ENCODE measurements at regions not wholly inside any gene's neighbourhood (a gene's known extent, or its start where the extent isn't known, plus 50 kb on each side); places are given as distances from the start of the nearest gene placed in this dataset.

DNA sequence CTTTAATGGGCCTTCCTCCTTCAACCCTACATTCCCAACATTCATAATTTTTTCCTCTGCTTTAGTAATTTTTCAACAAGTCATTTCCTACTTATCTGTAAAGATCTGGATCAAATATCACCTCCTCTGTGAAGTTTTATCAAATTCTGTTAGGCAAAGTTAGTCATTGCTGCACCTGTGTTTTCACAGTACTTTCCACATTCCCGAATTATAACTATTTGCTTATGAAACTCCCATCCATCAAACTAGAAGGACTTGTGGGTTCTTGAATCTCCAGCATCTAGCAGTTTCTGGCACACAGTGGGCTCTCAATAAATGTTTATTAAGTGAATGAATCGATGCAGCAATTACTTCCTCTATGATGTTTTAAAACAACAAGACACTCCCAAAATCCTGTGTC is 257.6 kb downstream of the HDGFL1 start:
- H3K27ac Mint-ChIP-seq (ENCODE audit: unreplicated experiment), result no peak overlapping the region
- no peaks in the 10 kb centered on the region for H3K27me3 Mint-ChIP-seq (ENCODE audit: unreplicated experiment)
- no peaks in the 10 kb centered on the region for H3K9me3 Mint-ChIP-seq (ENCODE audit: unreplicated experiment)
- no peaks in the 10 kb centered on the region for H3K36me3 Mint-ChIP-seq (ENCODE audit: unreplicated experiment)
- no peak overlapping the region for H3K4me3 Mint-ChIP-seq (ENCODE audit: unreplicated experiment)
- DNase-seq, result no peak
- TF ChIP-seq, protein P1, sequence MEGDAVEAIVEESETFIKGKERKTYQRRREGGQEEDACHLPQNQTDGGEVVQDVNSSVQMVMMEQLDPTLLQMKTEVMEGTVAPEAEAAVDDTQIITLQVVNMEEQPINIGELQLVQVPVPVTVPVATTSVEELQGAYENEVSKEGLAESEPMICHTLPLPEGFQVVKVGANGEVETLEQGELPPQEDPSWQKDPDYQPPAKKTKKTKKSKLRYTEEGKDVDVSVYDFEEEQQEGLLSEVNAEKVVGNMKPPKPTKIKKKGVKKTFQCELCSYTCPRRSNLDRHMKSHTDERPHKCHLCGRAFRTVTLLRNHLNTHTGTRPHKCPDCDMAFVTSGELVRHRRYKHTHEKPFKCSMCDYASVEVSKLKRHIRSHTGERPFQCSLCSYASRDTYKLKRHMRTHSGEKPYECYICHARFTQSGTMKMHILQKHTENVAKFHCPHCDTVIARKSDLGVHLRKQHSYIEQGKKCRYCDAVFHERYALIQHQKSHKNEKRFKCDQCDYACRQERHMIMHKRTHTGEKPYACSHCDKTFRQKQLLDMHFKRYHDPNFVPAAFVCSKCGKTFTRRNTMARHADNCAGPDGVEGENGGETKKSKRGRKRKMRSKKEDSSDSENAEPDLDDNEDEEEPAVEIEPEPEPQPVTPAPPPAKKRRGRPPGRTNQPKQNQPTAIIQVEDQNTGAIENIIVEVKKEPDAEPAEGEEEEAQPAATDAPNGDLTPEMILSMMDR (IDR thresholded peaks at IDR 0.05; ENCODE audit: partially characterized antibody, unreplicated experiment), result no peak
- H3K4me1 Mint-ChIP-seq (ENCODE audit: low read depth, unreplicated experiment), result peaks cover 5% of the 10 kb centered on the region

DNA sequence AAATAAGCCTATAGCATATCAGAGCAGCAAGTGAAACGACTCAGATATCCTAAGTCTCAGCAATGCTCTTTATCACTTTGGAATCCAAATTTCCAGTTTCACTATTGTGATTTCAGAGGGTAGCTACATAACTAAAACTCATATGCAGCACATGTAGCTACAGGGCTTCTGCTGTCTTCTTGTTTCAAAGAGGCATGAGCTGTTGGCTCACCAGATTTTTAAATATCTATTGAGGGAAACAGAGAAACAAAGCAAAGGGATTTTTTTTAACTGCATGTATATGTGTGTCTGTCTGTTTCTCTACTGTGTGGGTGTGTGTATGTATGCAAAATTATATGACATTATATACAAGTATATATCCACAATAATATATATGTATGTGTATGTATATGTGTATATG is 258.4 kb downstream of the HDGFL1 start:
- no peak for DNase-seq
- no peak overlapping the region for H3K27ac Mint-ChIP-seq (ENCODE audit: unreplicated experiment)
- H3K36me3 Mint-ChIP-seq (ENCODE audit: unreplicated experiment), result no peaks in the 10 kb centered on the region
- H3K27me3 Mint-ChIP-seq (ENCODE audit: unreplicated experiment), result no peaks in the 10 kb centered on the region
- peaks cover under 1% of the 10 kb centered on the region for H3K9me3 Mint-ChIP-seq (ENCODE audit: unreplicated experiment)
- H3K4me3 Mint-ChIP-seq (ENCODE audit: unreplicated experiment), result no peak overlapping the region
- peaks cover 5% of the 10 kb centered on the region for H3K4me1 Mint-ChIP-seq (ENCODE audit: low read depth, unreplicated experiment)
- TF ChIP-seq, protein P1 (IDR thresholded peaks at IDR 0.05; ENCODE audit: partially characterized antibody, unreplicated experiment), result no peak

DNA sequence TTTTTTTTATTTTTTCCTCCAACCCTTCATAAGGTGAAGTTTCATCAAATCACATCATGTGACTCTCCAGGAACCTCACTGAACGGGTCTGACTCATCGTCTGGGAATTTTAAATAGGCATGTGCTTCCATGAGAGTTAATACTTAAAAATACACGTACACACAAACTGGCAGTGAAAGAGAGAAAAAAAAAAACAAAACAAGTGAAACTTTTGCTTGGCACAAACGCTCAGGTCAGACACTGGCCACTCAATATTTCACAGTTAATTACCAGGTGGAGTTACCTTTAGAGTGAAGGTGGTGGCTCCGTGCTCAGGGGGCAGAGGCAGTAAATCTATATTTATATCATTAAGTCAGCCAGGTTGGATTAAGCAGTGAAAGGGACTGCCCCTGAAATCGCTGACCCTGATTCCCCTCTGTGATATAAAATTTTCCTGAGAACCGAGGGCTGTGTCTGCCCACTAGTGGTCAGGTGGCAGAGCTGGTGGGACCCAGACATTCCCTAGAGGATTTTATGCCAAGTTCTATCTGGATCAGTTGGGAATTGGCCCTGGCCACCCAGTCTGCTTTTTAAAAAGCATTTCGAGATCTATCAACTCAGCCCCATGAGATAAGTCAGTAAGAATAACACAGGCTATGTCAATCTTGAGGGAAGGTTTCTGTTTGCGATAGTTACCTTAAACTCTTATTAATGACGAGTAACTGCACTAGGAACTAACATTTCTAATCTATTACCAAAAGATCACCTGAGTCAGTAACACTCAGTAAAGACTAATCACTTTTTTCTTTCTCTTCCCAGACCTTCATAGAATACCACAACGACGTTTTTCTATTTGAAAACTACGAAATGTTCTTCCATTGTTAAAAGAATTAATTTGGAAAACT is 259.1 kb downstream of the HDGFL1 start:
- H3K4me3 Mint-ChIP-seq (ENCODE audit: unreplicated experiment), result no peak overlapping the region
- TF ChIP-seq, protein P1 (IDR thresholded peaks at IDR 0.05; ENCODE audit: partially characterized antibody, unreplicated experiment), result peak; percentile 61
- H3K9me3 Mint-ChIP-seq (ENCODE audit: unreplicated experiment), result peaks cover 2% of the 10 kb centered on the region
- no peaks in the 10 kb centered on the region for H3K27me3 Mint-ChIP-seq (ENCODE audit: unreplicated experiment)
- no peak overlapping the region for H3K27ac Mint-ChIP-seq (ENCODE audit: unreplicated experiment)
- no peak for DNase-seq
- H3K4me1 Mint-ChIP-seq (ENCODE audit: low read depth, unreplicated experiment), result peaks cover 5% of the 10 kb centered on the region
- H3K36me3 Mint-ChIP-seq (ENCODE audit: unreplicated experiment), result no peaks in the 10 kb centered on the region

DNA sequence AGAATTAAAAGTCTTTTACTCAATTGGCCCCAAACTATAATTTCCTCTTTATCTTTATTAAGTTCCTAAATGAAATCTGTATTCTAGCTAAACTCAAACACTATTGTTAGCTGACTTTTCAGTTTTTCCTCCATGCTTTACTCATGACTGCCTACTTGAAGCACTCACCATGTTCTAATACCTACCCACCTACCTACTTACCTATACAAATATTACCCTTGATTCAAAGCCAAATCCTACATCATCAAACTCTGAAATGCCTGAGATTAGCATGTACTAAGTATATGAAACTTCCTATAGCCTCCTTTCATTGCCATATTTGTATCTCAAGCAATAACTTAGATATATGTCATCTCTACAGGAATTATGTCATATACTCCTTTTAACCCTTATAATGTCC is 259.7 kb downstream of the HDGFL1 start:
- peaks cover 5% of the 10 kb centered on the region for H3K4me1 Mint-ChIP-seq (ENCODE audit: low read depth, unreplicated experiment)
- no peak overlapping the region for H3K4me3 Mint-ChIP-seq (ENCODE audit: unreplicated experiment)
- TF ChIP-seq, protein P1 (IDR thresholded peaks at IDR 0.05; ENCODE audit: partially characterized antibody, unreplicated experiment), result no peak
- no peak overlapping the region for H3K27ac Mint-ChIP-seq (ENCODE audit: unreplicated experiment)
- peaks cover 2% of the 10 kb centered on the region for H3K9me3 Mint-ChIP-seq (ENCODE audit: unreplicated experiment)
- DNase-seq, result no peak
- H3K27me3 Mint-ChIP-seq (ENCODE audit: unreplicated experiment), result no peaks in the 10 kb centered on the region
- H3K36me3 Mint-ChIP-seq (ENCODE audit: unreplicated experiment), result no peaks in the 10 kb centered on the region

DNA sequence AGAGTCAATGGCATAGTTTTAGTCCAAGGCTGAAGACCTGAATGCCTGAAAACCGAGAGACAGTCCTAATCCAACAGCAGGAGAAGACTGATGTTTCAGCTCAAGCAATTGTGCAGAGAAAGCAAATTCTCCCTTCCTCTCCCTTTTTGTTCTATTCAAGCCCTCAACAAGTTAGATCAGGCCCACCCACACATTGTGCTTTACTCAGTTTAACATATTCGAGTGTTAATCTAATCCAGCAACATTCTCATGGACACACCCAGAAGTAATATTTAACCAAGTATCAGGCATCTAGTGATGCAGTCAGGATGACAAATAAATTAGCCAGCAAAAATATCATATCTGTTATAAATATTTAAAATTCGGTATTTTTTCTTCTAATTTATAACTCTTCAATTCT is 261.1 kb downstream of the HDGFL1 start:
- DNase-seq, result no peak
- peaks cover 6% of the 10 kb centered on the region for H3K9me3 Mint-ChIP-seq (ENCODE audit: unreplicated experiment)
- H3K36me3 Mint-ChIP-seq (ENCODE audit: unreplicated experiment), result peaks cover 6% of the 10 kb centered on the region
- no peak overlapping the region for H3K27ac Mint-ChIP-seq (ENCODE audit: unreplicated experiment)
- H3K4me3 Mint-ChIP-seq (ENCODE audit: unreplicated experiment), result no peak overlapping the region
- H3K4me1 Mint-ChIP-seq (ENCODE audit: low read depth, unreplicated experiment), result peaks cover 9% of the 10 kb centered on the region
- H3K27me3 Mint-ChIP-seq (ENCODE audit: unreplicated experiment), result peaks cover 6% of the 10 kb centered on the region
- TF ChIP-seq, protein P1 (IDR thresholded peaks at IDR 0.05; ENCODE audit: partially characterized antibody, unreplicated experiment), result no peak
